Stimulated activated naive CD8-positive, alpha-beta T cell treated with anti-CD3 and anti-CD28 coated beads, Interleukin-15, amount 100 ng/mL, for 72 hours (primary cell): ENCODE measurements at regions not wholly inside any gene's neighbourhood (a gene's known extent, or its start where the extent isn't known, plus 50 kb on each side); places are given as distances from the start of the nearest gene placed in this dataset.

Experiments
- ATAC-seq: fragments of 150-1000 bp; cut with Tn5 transposase; 2 replicates; pipeline ENCODE4 v1.10.0; 2021; ENCODE audit warnings: mild to moderate bottlenecking, moderate library complexity
- DNase-seq, 2 donors: peaks; one replicate each; pipeline ENCODE4 v3.0.0; 2021 to 2022
- H3K27ac Mint-ChIP-seq, 2 donors: one replicate each; pipeline ENCODE4 v1.8.0; 2022; ENCODE audit warnings: mild to moderate bottlenecking in 2 of 2, mixed read lengths in 2 of 2, moderate library complexity in 2 of 2
- H3K27me3 Mint-ChIP-seq: one replicate; pipeline ENCODE4 v1.8.0; 2022; ENCODE audit warnings: mixed read lengths
- H3K4me1 Mint-ChIP-seq: one replicate; pipeline ENCODE4 v1.8.0; 2022; ENCODE audit warnings: mild to moderate bottlenecking, mixed read lengths
- H3K4me3 Mint-ChIP-seq, 2 donors: one replicate each; pipeline ENCODE4 v1.8.0; 2022; ENCODE audit warnings: mild to moderate bottlenecking in 2 of 2, mixed read lengths in 2 of 2, moderate library complexity in 1 of 2
- H3K9me3 Mint-ChIP-seq, 2 donors: one replicate each; pipeline ENCODE4 v1.8.0; 2022; ENCODE audit warnings: mixed read lengths in 2 of 2

GRCh38 chr1:68378296-68379084 is 71.3 kb downstream of the RPE65 start:
- ATAC-seq (no peak), DNase-seq (no peak)
- Mint-ChIP-seq H3K4me1 (no peaks in the 10 kb centered on the region), H3K27me3 (peaks cover 10% of the 10 kb centered on the region), H3K9me3 (peaks cover 0 to 4% of the 10 kb centered on the region in 2 donors), H3K27ac (no peak overlapping the region), H3K4me3 (no peak overlapping the region)

GRCh38 chr1:68377098-68377497 is 72.7 kb downstream of the RPE65 start:
- ATAC-seq: no peak
- Mint-ChIP-seq H3K4me3 (no peak overlapping the region), H3K27me3 (peaks cover 10% of the 10 kb centered on the region), H3K27ac (no peak overlapping the region), H3K4me1 (no peaks in the 10 kb centered on the region), H3K9me3 (peaks cover 0 to 4% of the 10 kb centered on the region in 2 donors)
- DNase-seq: no peak

GRCh38 chr1:68376441-68376840 is 73.3 kb downstream of the RPE65 start:
- H3K9me3 Mint-ChIP-seq: peaks cover 0 to 4% of the 10 kb centered on the region in 2 donors
- ATAC-seq (no peak), DNase-seq (no peak)
- peaks cover 9% of the 10 kb centered on the region for H3K27me3 Mint-ChIP-seq
- H3K27ac Mint-ChIP-seq: no peak overlapping the region
- H3K4me3 Mint-ChIP-seq: no peak overlapping the region
- H3K4me1 Mint-ChIP-seq: no peaks in the 10 kb centered on the region

DNA sequence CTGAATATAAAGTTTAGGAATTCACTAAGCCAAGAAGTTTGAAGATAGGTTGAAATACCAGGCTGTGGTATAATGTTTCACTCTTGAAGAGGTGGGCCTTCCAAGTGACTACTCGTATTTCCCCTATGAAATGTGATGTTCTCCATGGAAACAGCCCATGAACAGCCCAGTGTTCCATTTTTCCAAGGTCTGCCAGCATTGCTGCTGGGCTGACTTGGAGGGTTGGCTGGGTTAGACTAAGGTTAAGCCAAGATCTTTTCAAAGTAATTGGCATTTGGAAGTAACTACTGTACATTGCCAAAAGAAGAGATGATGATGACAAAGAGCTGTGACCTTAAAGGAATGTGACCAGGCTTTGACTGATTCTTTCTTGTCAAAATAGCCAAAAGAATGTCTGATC is 73.8 kb downstream of the RPE65 start:
- H3K4me3 Mint-ChIP-seq: no peak overlapping the region
- no peaks in the 10 kb centered on the region for H3K9me3 Mint-ChIP-seq
- H3K27me3 Mint-ChIP-seq: peaks cover 5% of the 10 kb centered on the region
- no peaks in the 10 kb centered on the region for H3K4me1 Mint-ChIP-seq
- ATAC-seq (no peak), DNase-seq (no peak)
- no peak overlapping the region for H3K27ac Mint-ChIP-seq

- no peak overlapping the region for H3K4me3 Mint-ChIP-seq
Measured at GRCh38 chr1:68373173-68373572, 76.6 kb downstream of the RPE65 start.

GRCh38 chr1:68372487-68372886 is 77.3 kb downstream of the RPE65 start:
- H3K9me3 Mint-ChIP-seq: no peaks in the 10 kb centered on the region
- no peak overlapping the region for H3K4me3 Mint-ChIP-seq
- no peak for ATAC-seq
- DNase-seq: no peak
- no peak overlapping the region for H3K27ac Mint-ChIP-seq
- no peaks in the 10 kb centered on the region for H3K4me1 Mint-ChIP-seq
- peaks cover 5% of the 10 kb centered on the region for H3K27me3 Mint-ChIP-seq

More at GRCh38 chr1:68373173-68373572, 76.6 kb downstream of the RPE65 start:
- DNase-seq: no peak
- Mint-ChIP-seq H3K27ac (no peak overlapping the region), H3K4me1 (no peaks in the 10 kb centered on the region), H3K27me3 (peaks cover 5% of the 10 kb centered on the region), H3K9me3 (no peaks in the 10 kb centered on the region)
- ATAC-seq: no peak

DNA sequence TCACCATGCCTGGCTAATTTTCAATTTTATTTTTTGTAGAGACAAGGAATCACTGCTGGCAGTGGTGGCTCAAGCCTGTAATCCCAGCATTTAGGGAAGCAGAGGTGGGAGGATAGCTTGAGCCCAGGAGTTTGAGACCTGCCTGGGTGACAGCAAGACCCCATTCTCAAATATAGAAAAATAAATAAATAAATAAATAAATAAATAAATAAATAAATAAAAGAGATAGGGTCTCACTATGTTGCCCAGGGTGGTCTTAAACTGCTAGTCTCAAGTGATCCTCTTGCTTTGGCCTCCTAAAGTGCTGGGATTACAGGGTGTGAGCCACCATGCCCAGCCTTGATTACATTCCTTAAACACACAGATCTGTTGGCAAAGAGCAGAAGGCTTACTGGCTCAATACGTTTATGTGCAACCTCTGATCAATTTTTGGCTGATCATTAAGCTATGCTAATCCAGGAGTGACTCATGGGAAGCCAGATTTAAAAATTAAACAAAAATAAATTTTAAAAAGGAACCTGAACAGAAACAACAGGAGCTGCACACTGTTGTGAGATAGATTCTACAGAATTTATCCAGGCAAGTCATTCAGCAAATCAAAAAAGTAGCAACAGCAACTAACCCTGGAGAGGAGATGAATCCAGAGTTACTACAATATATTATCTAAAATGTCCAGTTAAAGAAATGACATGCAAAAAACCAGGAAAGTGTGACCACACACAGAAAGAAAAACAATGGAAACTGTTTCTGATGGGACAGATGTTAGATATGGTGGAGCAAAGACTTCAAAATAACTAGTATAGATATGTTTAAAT is 79.4 kb downstream of the RPE65 start:
- Mint-ChIP-seq H3K4me1 (no peaks in the 10 kb centered on the region), H3K4me3 (no peak overlapping the region), H3K27me3 (no peaks in the 10 kb centered on the region), H3K9me3 (no peaks in the 10 kb centered on the region), H3K27ac (no peak overlapping the region)
- no peak for DNase-seq
- no peak for ATAC-seq

- ATAC-seq: no peak
- no peaks in the 10 kb centered on the region for H3K9me3 Mint-ChIP-seq
- H3K4me3 Mint-ChIP-seq: no peak overlapping the region
- DNase-seq: no peak
- no peaks in the 10 kb centered on the region for H3K4me1 Mint-ChIP-seq
- H3K27ac Mint-ChIP-seq: no peak overlapping the region
- H3K27me3 Mint-ChIP-seq: no peaks in the 10 kb centered on the region
Measured at GRCh38 chr1:68366572-68366971, 83.2 kb downstream of the RPE65 start.

- Mint-ChIP-seq H3K27ac (no peak overlapping the region), H3K4me1 (no peaks in the 10 kb centered on the region), H3K27me3 (no peaks in the 10 kb centered on the region), H3K4me3 (no peak overlapping the region), H3K9me3 (no peaks in the 10 kb centered on the region)
- DNase-seq (no peak), ATAC-seq (no peak)
Measured at GRCh38 chr1:68365709-68366382, 83.9 kb downstream of the RPE65 start.

DNA sequence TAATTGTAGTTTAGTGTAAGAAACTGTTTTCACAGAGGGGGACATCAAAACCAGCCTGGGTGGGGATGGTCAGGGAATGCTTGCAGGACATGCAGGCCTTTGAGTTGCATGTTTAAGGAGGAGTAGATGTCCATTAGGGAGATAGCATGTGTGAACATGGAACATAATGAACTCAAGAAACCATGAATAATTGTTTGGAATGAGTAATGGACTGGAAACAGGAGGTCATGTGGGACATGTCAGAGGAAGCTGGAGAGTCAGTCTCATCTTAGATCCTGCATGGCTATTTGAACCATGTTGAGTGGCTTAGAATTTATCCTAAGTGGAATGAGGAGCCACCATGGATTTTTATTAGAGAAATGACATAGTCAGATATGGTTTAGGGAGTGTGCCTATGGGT is 86.4 kb downstream of the RPE65 start:
- no peak overlapping the region for H3K27ac Mint-ChIP-seq
- DNase-seq: no peak
- H3K27me3 Mint-ChIP-seq: no peaks in the 10 kb centered on the region
- H3K9me3 Mint-ChIP-seq: no peaks in the 10 kb centered on the region
- H3K4me3 Mint-ChIP-seq: no peak overlapping the region
- ATAC-seq: no peak
- H3K4me1 Mint-ChIP-seq: no peaks in the 10 kb centered on the region

GRCh38 chr1:68361346-68361910 is 88.3 kb downstream of the RPE65 start:
- DNase-seq (no peak), ATAC-seq (no peak)
- Mint-ChIP-seq H3K4me3 (no peak overlapping the region), H3K9me3 (no peaks in the 10 kb centered on the region), H3K27ac (no peak overlapping the region), H3K4me1 (no peaks in the 10 kb centered on the region), H3K27me3 (no peaks in the 10 kb centered on the region)

- Mint-ChIP-seq H3K4me1 (no peaks in the 10 kb centered on the region), H3K9me3 (no peaks in the 10 kb centered on the region), H3K27ac (no peak overlapping the region), H3K27me3 (no peaks in the 10 kb centered on the region), H3K4me3 (no peak overlapping the region)
- ATAC-seq (no peak), DNase-seq (no peak)
Measured at GRCh38 chr1:68359045-68359444, 90.7 kb downstream of the RPE65 start.

DNA sequence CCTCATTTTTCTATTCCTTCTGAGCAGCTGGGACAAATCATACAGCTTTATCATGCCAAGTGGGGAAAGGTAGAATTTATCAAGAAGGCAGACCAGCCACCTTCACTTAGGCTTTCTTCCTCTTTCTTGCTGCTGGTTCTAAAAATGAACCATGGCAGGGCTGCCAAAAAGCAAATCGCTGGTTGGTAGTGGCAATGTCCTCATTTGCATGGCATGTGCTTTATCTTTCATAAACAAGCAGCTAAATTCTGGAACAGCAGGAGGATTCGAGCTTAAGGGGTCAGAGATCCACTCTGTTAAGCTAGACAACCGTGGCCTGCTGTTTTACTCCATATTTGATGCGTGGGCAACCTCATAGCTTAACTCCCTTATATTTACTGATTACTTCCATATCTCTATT is 91.3 kb downstream of the RPE65 start:
- ATAC-seq (no peak), DNase-seq (no peak)
- Mint-ChIP-seq H3K4me1 (no peaks in the 10 kb centered on the region), H3K27ac (no peak overlapping the region), H3K9me3 (no peaks in the 10 kb centered on the region), H3K4me3 (no peak overlapping the region), H3K27me3 (no peaks in the 10 kb centered on the region)

- no peak overlapping the region for H3K27ac Mint-ChIP-seq
Measured at GRCh38 chr1:68355614-68356013, 94.1 kb downstream of the RPE65 start.

DNA sequence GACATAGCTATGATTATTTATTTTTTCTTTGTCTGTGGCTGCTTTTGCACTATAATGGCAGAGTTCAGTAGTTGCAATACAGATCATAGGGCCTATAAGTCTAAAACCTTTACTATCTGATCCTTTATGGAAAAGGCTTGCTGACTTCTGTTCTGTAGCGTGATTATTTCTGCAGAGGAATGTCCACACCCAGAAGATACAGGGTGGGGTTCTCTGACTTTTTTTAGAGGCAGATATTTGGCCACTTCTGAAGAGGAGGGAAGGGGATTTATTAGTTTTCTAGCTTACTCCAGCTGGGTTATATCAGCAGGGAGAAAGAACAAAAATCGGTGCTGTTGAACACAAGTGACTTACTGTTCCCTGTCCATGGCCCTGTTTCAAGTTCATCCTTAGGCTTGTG is 97.6 kb downstream of the RPE65 start:
- Mint-ChIP-seq H3K4me1 (no peaks in the 10 kb centered on the region), H3K27ac (no peak overlapping the region), H3K4me3 (no peak overlapping the region), H3K9me3 (no peaks in the 10 kb centered on the region), H3K27me3 (peaks cover 7% of the 10 kb centered on the region)
- no peak for DNase-seq
- ATAC-seq: no peak

More at GRCh38 chr1:68355614-68356013, 94.1 kb downstream of the RPE65 start:
- H3K4me1 Mint-ChIP-seq: no peaks in the 10 kb centered on the region
- no peak overlapping the region for H3K4me3 Mint-ChIP-seq
- H3K27me3 Mint-ChIP-seq: peaks cover 7% of the 10 kb centered on the region
- H3K9me3 Mint-ChIP-seq: no peaks in the 10 kb centered on the region
- ATAC-seq (no peak), DNase-seq (no peak)

DNA sequence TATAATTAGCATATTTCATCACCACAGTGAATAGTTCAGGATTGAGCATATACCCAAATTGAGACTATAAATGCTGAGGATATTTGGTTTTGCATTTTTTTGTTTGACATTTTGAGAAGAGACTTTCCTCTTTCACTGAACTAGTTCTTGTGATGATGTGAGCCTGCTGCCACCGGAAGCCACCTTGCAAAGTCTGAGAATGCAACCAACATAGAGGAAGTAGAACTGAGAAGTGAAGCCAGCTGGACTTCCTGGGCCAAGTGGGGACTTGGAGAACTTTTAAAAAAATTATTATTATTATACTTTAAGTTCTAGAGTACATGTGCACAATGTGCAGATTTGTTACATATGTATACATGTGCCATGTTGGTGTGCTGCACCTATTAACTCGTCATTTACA is 102.3 kb downstream of the RPE65 start:
- no peak for ATAC-seq
- no peak overlapping the region for H3K4me3 Mint-ChIP-seq
- H3K27me3 Mint-ChIP-seq: peaks cover 7% of the 10 kb centered on the region
- H3K27ac Mint-ChIP-seq: no peak overlapping the region
- no peak for DNase-seq
- H3K9me3 Mint-ChIP-seq: no peaks in the 10 kb centered on the region
- H3K4me1 Mint-ChIP-seq: no peaks in the 10 kb centered on the region
